ENCODE measurements at regions not wholly inside any gene's neighbourhood (a gene's known extent, or its start where the extent isn't known, plus 50 kb on each side); places are given as distances from the start of the nearest gene placed in this dataset.
"Not testable (repeated sequence)": the region's sequence is repeated elsewhere in the genome, so short reads cannot be mapped to it uniquely, and the experiment has no call there.

- no peaks in the 10 kb centered on the region for H3K36me3 ChIP-seq (ENCODE audit: control insufficient read depth, insufficient read depth, low read length)
- no peaks in the 10 kb centered on the region for H3K27me3 ChIP-seq (ENCODE audit: control insufficient read depth, insufficient read depth, low read length)
- H3K27ac ChIP-seq (ENCODE audit: low read length) = no peak overlapping the region
- H3K4me3 ChIP-seq (ENCODE audit: low read length) = no peak overlapping the region
- no peak for DNase-seq
- no peaks in the 10 kb centered on the region for H3K4me1 ChIP-seq (ENCODE audit: control insufficient read depth, insufficient read depth, low read length)
- no peaks in the 10 kb centered on the region for H3K9me3 ChIP-seq (replicated peaks; ENCODE audit: control insufficient read depth, low read depth, low read length)
- WGBS (ENCODE audit: insufficient coverage) = no CpG with 5 or more reads among the region's 4 CpGs
These were observed 201.5 kb upstream of the ZSWIM2 start for GRCh38 chr2:187050409-187050998.

- no peaks in the 10 kb centered on the region for H3K9me3 ChIP-seq (replicated peaks; ENCODE audit: control insufficient read depth, low read depth, low read length)
- DNase-seq = no peak
- H3K27me3 ChIP-seq (ENCODE audit: control insufficient read depth, insufficient read depth, low read length) = no peaks in the 10 kb centered on the region
- H3K36me3 ChIP-seq (ENCODE audit: control insufficient read depth, insufficient read depth, low read length) = no peaks in the 10 kb centered on the region
- no peak overlapping the region for H3K27ac ChIP-seq (ENCODE audit: low read length)
- H3K4me3 ChIP-seq (ENCODE audit: low read length) = no peak overlapping the region
- no peaks in the 10 kb centered on the region for H3K4me1 ChIP-seq (ENCODE audit: control insufficient read depth, insufficient read depth, low read length)
These were observed 188.3 kb upstream of the ZSWIM2 start for GRCh38 chr2:187037310-187037709.

- Histone ChIP-seq H3K4me1 (ENCODE audit: control insufficient read depth, insufficient read depth, low read length) (no peaks in the 10 kb centered on the region), H3K27me3 (ENCODE audit: control insufficient read depth, insufficient read depth, low read length) (no peaks in the 10 kb centered on the region), H3K4me3 (ENCODE audit: low read length) (no peak overlapping the region), H3K27ac (ENCODE audit: low read length) (no peak overlapping the region), H3K9me3 (replicated peaks; ENCODE audit: control insufficient read depth, low read depth, low read length) (no peaks in the 10 kb centered on the region), H3K36me3 (ENCODE audit: control insufficient read depth, insufficient read depth, low read length) (no peaks in the 10 kb centered on the region)
- DNase-seq = no peak
These were observed 185.5 kb upstream of the ZSWIM2 start for GRCh38 chr2:187034434-187034833.

DNA sequence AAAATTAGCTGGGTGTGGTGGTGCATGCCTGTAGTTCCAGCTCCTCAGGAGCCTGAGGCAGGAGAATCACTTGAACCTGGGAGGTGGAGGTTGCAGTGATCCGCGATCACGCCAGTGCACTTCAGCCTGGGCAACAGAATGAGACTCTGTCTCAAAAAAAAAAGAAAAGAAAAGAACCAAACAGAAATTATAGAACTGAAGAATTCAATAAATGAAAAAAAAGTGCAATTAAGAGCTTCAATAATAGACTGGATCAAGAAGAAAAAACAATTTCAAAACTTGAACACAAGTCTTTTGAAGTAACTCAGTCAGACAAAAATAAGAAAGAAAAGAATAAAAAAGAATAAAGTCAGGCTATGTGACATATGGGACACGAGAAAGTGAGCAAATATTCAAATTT, 175.8 kb upstream of the ZSWIM2 start:
- WGBS (ENCODE audit: insufficient coverage) = no CpG with 5 or more reads among the region's 4 CpGs
- no peak for DNase-seq
- Histone ChIP-seq H3K36me3 (ENCODE audit: control insufficient read depth, insufficient read depth, low read length) (no peaks in the 10 kb centered on the region), H3K27ac (ENCODE audit: low read length) (no peak overlapping the region), H3K4me1 (ENCODE audit: control insufficient read depth, insufficient read depth, low read length) (no peaks in the 10 kb centered on the region), H3K4me3 (ENCODE audit: low read length) (no peak overlapping the region), H3K9me3 (replicated peaks; ENCODE audit: control insufficient read depth, low read depth, low read length) (peaks cover 6% of the 10 kb centered on the region), H3K27me3 (ENCODE audit: control insufficient read depth, insufficient read depth, low read length) (no peaks in the 10 kb centered on the region)

DNA sequence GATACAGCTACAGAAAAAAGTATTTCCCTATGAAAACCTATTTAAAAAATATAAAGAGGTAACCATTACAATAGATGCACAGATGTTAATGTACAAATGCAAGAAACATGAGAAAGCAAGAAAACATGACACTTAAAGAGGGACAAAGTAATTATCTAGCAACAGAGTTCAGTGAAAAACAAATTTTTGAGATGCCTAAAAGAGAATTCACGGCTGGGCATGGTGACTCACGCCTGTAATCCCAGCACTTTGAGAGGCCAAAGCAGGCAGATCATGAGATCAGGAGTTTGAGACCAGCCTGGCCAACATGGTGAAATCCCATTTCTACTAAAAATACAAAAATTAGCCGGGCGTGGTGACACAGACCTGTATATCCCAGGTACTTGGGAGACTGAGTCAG, 175.0 kb upstream of the ZSWIM2 start:
- not testable (repeated sequence) for H3K4me3 ChIP-seq (ENCODE audit: low read length); DNase-seq; H3K27ac ChIP-seq (ENCODE audit: low read length); H3K4me1 ChIP-seq (ENCODE audit: control insufficient read depth, insufficient read depth, low read length); H3K27me3 ChIP-seq (ENCODE audit: control insufficient read depth, insufficient read depth, low read length); H3K36me3 ChIP-seq (ENCODE audit: control insufficient read depth, insufficient read depth, low read length); H3K9me3 ChIP-seq (replicated peaks; ENCODE audit: control insufficient read depth, low read depth, low read length)
- WGBS (ENCODE audit: insufficient coverage) = no CpG with 5 or more reads among the region's 4 CpGs

GRCh38 chr2:187017438-187017837, 168.5 kb upstream of the ZSWIM2 start:
- Histone ChIP-seq H3K4me3 (ENCODE audit: low read length) (no peak overlapping the region), H3K36me3 (ENCODE audit: control insufficient read depth, insufficient read depth, low read length) (no peaks in the 10 kb centered on the region), H3K9me3 (replicated peaks; ENCODE audit: control insufficient read depth, low read depth, low read length) (no peaks in the 10 kb centered on the region), H3K27me3 (ENCODE audit: control insufficient read depth, insufficient read depth, low read length) (no peaks in the 10 kb centered on the region), H3K4me1 (ENCODE audit: control insufficient read depth, insufficient read depth, low read length) (no peaks in the 10 kb centered on the region), H3K27ac (ENCODE audit: low read length) (no peak overlapping the region)
- DNase-seq = peak; percentile 83
- WGBS (ENCODE audit: insufficient coverage) = 47% methylated on average over 3 of the region's 5 CpGs

GRCh38 chr2:187013058-187013457, 164.1 kb upstream of the ZSWIM2 start:
- H3K9me3 ChIP-seq (replicated peaks; ENCODE audit: control insufficient read depth, low read depth, low read length) = no peaks in the 10 kb centered on the region
- 48% methylated on average over 2 of the region's 4 CpGs for WGBS (ENCODE audit: insufficient coverage)
- H3K27ac ChIP-seq (ENCODE audit: low read length) = no peak overlapping the region

GRCh38 chr2:187011206-187011832, 162.3 kb upstream of the ZSWIM2 start:
- Histone ChIP-seq H3K4me1 (ENCODE audit: control insufficient read depth, insufficient read depth, low read length) (no peaks in the 10 kb centered on the region), H3K36me3 (ENCODE audit: control insufficient read depth, insufficient read depth, low read length) (no peaks in the 10 kb centered on the region), H3K9me3 (replicated peaks; ENCODE audit: control insufficient read depth, low read depth, low read length) (no peaks in the 10 kb centered on the region), H3K27ac (ENCODE audit: low read length) (no peak overlapping the region), H3K27me3 (ENCODE audit: control insufficient read depth, insufficient read depth, low read length) (no peaks in the 10 kb centered on the region), H3K4me3 (ENCODE audit: low read length) (no peak overlapping the region)
- WGBS (ENCODE audit: insufficient coverage) = 100% methylated on average over 1 of the region's 3 CpGs
- DNase-seq = peak; percentile 31

More at GRCh38 chr2:187013058-187013457, 164.1 kb upstream of the ZSWIM2 start:
- DNase-seq = peak; percentile 15
- no peaks in the 10 kb centered on the region for H3K4me1 ChIP-seq (ENCODE audit: control insufficient read depth, insufficient read depth, low read length)
- H3K4me3 ChIP-seq (ENCODE audit: low read length) = no peak overlapping the region
- H3K36me3 ChIP-seq (ENCODE audit: control insufficient read depth, insufficient read depth, low read length) = no peaks in the 10 kb centered on the region
- H3K27me3 ChIP-seq (ENCODE audit: control insufficient read depth, insufficient read depth, low read length) = no peaks in the 10 kb centered on the region

DNA sequence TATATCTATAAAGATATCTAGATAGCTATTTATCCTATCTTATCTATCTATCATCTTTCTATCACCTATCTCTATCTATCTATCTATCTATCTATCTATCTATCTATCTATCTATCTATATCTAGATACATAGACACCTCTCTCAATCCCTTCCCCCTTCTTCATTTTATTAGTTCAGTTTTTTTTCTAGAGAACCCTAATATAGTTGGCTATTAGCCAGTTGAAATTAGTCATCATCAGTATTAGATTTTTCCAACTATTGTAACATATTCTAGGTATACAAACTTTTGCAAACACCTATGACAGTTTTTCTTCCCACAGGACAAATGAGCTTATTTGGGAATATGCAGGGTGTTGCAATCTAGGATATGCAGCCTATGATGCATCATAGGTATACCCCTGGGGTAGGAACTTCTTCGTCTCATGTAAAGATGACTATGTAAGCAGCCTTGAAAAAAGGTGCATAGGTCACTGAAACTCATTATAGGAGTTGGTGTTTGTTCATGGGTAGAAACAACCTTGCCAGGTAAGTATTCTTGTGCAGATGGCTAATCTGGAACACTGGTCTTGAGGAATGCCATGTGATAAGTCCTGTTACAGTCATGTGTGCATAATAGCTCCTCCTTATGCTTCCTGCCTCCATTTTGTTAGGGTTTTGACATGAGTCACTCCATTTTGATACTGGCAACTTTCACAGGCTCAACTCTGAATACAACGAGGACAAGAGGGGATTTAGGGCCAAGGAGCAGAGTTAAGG, 160.7 kb upstream of the ZSWIM2 start:
- H3K27ac ChIP-seq (ENCODE audit: low read length) = no peak overlapping the region
- H3K36me3 ChIP-seq (ENCODE audit: control insufficient read depth, insufficient read depth, low read length) = no peaks in the 10 kb centered on the region
- no peak for DNase-seq
- no peaks in the 10 kb centered on the region for H3K27me3 ChIP-seq (ENCODE audit: control insufficient read depth, insufficient read depth, low read length)
- 86% methylated on average over 2 of the region's 2 CpGs for WGBS (ENCODE audit: insufficient coverage)
- H3K4me1 ChIP-seq (ENCODE audit: control insufficient read depth, insufficient read depth, low read length) = no peaks in the 10 kb centered on the region
- H3K4me3 ChIP-seq (ENCODE audit: low read length) = no peak overlapping the region
- no peaks in the 10 kb centered on the region for H3K9me3 ChIP-seq (replicated peaks; ENCODE audit: control insufficient read depth, low read depth, low read length)

DNA sequence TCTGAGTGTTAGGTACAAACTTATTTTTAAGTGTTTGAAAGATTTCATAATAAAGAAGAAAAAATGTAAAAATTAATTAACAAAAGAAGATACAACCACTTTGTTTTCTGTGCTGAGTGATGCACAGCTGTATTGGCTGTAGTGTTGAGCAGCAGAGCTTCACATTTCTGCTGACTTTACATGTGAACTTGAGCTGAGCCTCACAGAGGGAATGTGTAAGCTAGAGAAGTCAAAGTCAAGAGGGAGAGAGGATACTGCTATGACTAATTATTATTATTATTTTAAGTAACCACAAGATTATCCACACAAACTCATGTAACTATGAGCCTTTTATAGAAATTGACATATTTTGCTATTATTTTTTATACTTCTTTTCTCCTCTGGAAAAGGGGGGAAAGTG, 159.1 kb upstream of the ZSWIM2 start:
- Histone ChIP-seq H3K27ac (ENCODE audit: low read length) (no peak overlapping the region), H3K4me3 (ENCODE audit: low read length) (no peak overlapping the region), H3K36me3 (ENCODE audit: control insufficient read depth, insufficient read depth, low read length) (no peaks in the 10 kb centered on the region), H3K4me1 (ENCODE audit: control insufficient read depth, insufficient read depth, low read length) (no peaks in the 10 kb centered on the region), H3K9me3 (replicated peaks; ENCODE audit: control insufficient read depth, low read depth, low read length) (no peaks in the 10 kb centered on the region), H3K27me3 (ENCODE audit: control insufficient read depth, insufficient read depth, low read length) (no peaks in the 10 kb centered on the region)
- peak; percentile 90 for DNase-seq

Data from muscle of leg (tissue), 3 donors.